HFF-Myc (cell line): ENCODE measurements at regions not wholly inside any gene's neighbourhood (a gene's known extent, or its start where the extent isn't known, plus 50 kb on each side); places are given as distances from the start of the nearest gene placed in this dataset.

ENCODE experiments used
- DNase-seq: peaks from one replicate; pipeline ENCODE4 v3.0.0-alpha.2; 2011; ENCODE audit warnings: low read depth; ENCODE audit errors: extremely low read depth
- H3K4me3 ChIP-seq: replicated peaks from 2 replicates; pipeline ENCODE4 v1.5.1; 2011; ENCODE audit warnings: low read depth, mild to moderate bottlenecking, control low read depth, low read length
- TF ChIP-seq, protein P1 (sequence below): IDR thresholded peaks from 2 replicates; pipeline ENCODE4 v1.5.1; 2012; ENCODE audit warnings: mild to moderate bottlenecking, low read depth, low read length, control low read depth; ENCODE audit errors: missing control alignments

DNA sequence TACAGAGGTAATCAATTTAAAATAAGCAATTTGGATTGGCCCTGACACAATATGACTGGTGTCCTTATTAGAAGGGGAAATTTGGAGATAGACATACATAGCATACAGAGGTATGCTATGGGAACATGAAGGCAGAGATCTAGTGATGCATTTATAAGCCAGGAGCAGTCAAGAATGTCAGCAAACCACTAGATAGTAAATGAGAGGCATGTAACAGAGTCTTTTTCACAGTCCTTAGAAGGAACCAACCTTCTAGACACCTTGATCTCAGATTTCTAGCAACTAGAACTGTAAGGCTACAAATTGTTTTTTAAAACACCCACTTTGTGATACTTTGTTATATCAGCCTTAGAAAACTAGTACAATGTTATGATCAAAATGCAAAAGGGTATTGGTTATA lies 54.3 kb upstream of the CA10 start:
- TF ChIP-seq, protein P1, sequence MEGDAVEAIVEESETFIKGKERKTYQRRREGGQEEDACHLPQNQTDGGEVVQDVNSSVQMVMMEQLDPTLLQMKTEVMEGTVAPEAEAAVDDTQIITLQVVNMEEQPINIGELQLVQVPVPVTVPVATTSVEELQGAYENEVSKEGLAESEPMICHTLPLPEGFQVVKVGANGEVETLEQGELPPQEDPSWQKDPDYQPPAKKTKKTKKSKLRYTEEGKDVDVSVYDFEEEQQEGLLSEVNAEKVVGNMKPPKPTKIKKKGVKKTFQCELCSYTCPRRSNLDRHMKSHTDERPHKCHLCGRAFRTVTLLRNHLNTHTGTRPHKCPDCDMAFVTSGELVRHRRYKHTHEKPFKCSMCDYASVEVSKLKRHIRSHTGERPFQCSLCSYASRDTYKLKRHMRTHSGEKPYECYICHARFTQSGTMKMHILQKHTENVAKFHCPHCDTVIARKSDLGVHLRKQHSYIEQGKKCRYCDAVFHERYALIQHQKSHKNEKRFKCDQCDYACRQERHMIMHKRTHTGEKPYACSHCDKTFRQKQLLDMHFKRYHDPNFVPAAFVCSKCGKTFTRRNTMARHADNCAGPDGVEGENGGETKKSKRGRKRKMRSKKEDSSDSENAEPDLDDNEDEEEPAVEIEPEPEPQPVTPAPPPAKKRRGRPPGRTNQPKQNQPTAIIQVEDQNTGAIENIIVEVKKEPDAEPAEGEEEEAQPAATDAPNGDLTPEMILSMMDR, result no peak
- no peak for DNase-seq

DNA sequence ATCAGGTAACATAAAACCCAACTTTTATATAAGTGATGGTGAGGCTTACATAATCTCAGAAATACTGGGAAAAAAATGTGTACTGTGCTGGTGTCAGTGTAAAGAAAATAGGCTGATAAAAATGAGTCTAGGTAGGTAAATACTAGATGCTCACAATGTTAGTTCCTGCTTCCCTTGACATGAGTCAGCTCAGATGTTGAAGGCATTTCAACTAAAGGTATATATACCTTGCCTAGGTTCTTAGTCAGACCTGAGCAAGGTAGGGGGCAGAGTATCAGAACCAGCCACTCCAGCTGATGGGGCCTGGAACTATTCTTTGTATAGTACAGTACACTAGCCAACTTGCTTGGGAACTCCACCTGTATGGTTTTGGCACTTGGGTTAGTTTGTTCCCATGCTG lies 51.0 kb upstream of the CA10 start:
- DNase-seq, result no peak
- H3K4me3 ChIP-seq, result no peak overlapping the region
- TF ChIP-seq, protein P1, result no peak

More for the DNA sequence above, 54.3 kb upstream of the CA10 start:
- no peak overlapping the region for H3K4me3 ChIP-seq
